ENCODE measurements at regions not wholly inside any gene's neighbourhood (a gene's known extent, or its start where the extent isn't known, plus 50 kb on each side); places are given as distances from the start of the nearest gene placed in this dataset.

DNA sequence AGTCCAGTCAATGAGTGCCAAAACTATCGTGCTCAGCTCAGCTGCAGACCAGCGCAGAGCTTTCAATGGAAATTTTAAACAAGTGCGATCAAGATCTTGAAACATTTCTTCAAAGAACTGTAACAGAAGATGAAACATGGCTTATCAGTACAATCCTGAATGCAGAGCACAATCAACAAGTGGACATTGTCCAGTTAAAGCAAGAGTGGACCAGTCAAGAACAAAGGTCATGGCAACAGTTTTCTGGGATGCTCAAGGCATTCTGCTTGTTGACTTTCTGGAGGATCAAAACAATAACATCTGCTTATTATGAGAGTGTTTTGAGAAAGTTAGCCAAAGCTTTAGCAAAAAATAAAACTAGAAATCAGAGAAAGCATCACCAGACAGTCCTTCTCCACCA is 374.2 kb downstream of the SETD4 start:
- TF ChIP-seq, protein P1, sequence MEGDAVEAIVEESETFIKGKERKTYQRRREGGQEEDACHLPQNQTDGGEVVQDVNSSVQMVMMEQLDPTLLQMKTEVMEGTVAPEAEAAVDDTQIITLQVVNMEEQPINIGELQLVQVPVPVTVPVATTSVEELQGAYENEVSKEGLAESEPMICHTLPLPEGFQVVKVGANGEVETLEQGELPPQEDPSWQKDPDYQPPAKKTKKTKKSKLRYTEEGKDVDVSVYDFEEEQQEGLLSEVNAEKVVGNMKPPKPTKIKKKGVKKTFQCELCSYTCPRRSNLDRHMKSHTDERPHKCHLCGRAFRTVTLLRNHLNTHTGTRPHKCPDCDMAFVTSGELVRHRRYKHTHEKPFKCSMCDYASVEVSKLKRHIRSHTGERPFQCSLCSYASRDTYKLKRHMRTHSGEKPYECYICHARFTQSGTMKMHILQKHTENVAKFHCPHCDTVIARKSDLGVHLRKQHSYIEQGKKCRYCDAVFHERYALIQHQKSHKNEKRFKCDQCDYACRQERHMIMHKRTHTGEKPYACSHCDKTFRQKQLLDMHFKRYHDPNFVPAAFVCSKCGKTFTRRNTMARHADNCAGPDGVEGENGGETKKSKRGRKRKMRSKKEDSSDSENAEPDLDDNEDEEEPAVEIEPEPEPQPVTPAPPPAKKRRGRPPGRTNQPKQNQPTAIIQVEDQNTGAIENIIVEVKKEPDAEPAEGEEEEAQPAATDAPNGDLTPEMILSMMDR (IDR thresholded peaks at IDR 0.05) = no peak
- no peak for TF ChIP-seq POLR2A (IDR thresholded peaks at IDR 0.05)
